ENCODE measurements at regions not wholly inside any gene's neighbourhood (a gene's known extent, or its start where the extent isn't known, plus 50 kb on each side); places are given as distances from the start of the nearest gene placed in this dataset.

GRCh38 chr3:177405191-177405672 is 207.9 kb upstream of the TBL1XR1 start:
- TF ChIP-seq FOXM1 (CRISPR knock-in tag; IDR thresholded peaks at IDR 0.05) (no peak), ZNF781 (CRISPR knock-in tag; IDR thresholded peaks at IDR 0.05; ENCODE audit: borderline replicate concordance, not compliant biosample characterization) (no peak), POLR2A (IDR thresholded peaks at IDR 0.05; ENCODE audit: insufficient read depth in 1 of 2, low read depth in 2 of 2, low read length in 2 of 2) (no peak), EZH2 (conservative IDR thresholded peaks at IDR 0.05; ENCODE audit: low read depth, low read length) (no peak), RXRB (CRISPR knock-in tag; IDR thresholded peaks at IDR 0.05; ENCODE audit: borderline replicate concordance) (no peak), CTCF (CRISPR knock-in tag; IDR thresholded peaks at IDR 0.05) (no peak), ZHX1 (CRISPR knock-in tag; IDR thresholded peaks at IDR 0.05; ENCODE audit: low read depth) (no peak)
